Endodermal cell (in vitro differentiated cells): ENCODE measurements at regions not wholly inside any gene's neighbourhood (a gene's known extent, or its start where the extent isn't known, plus 50 kb on each side); places are given as distances from the start of the nearest gene placed in this dataset.

Experiments
- DNase-seq: peaks from one replicate; pipeline ENCODE4 v3.0.0-alpha.2; 2017
- H3K27ac ChIP-seq: 2 replicates; pipeline ENCODE4 v1.5.1; 2013; ENCODE audit warnings: mild to moderate bottlenecking, low read depth, low read length, moderate library complexity
- H3K27me3 ChIP-seq: 2 replicates; pipeline ENCODE4 v1.6.1; 2013; ENCODE audit warnings: mild to moderate bottlenecking, low read length, moderate library complexity; ENCODE audit not compliant: insufficient read depth, control insufficient read depth, poor library complexity, severe bottlenecking
- H3K36me3 ChIP-seq: 2 replicates; pipeline ENCODE4 v1.7.0; 2013; ENCODE audit warnings: mild to moderate bottlenecking, low read length, moderate library complexity; ENCODE audit not compliant: control insufficient read depth, insufficient read depth
- H3K4me1 ChIP-seq: one replicate; pipeline ENCODE4 v1.7.0; 2013; ENCODE audit warnings: low read length; ENCODE audit not compliant: control insufficient read depth, insufficient read depth
- H3K4me3 ChIP-seq: 2 replicates; pipeline ENCODE4 v1.5.1; 2013; ENCODE audit warnings: mild to moderate bottlenecking, low read length, moderate library complexity
- H3K9ac ChIP-seq: 2 replicates; pipeline ENCODE4 v1.6.1; 2013; ENCODE audit warnings: mild to moderate bottlenecking, low read length, moderate library complexity; ENCODE audit not compliant: poor library complexity, severe bottlenecking; ENCODE audit errors: extremely low read depth
- H3K9me3 ChIP-seq: 2 replicates; pipeline ENCODE4 v1.6.1; 2013; ENCODE audit warnings: mild to moderate bottlenecking, low read length, moderate library complexity; ENCODE audit not compliant: control insufficient read depth
- H3K27ac Mint-ChIP-seq: 2 replicates; pipeline ENCODE4 v1.8.0; 2020; ENCODE audit warnings: mixed read lengths
- H3K27me3 Mint-ChIP-seq: 2 replicates; pipeline ENCODE4 v1.8.0; 2021; ENCODE audit warnings: mild to moderate bottlenecking, mixed read lengths; ENCODE audit not compliant: insufficient read depth
- H3K36me3 Mint-ChIP-seq: 2 replicates; pipeline ENCODE4 v1.8.0; 2020; ENCODE audit warnings: low read depth, mixed read lengths
- H3K4me1 Mint-ChIP-seq: 2 replicates; pipeline ENCODE4 v1.8.0; 2020; ENCODE audit warnings: mixed read lengths
- H3K4me3 Mint-ChIP-seq: 2 replicates; pipeline ENCODE4 v1.8.0; 2020; ENCODE audit warnings: mild to moderate bottlenecking, moderate library complexity, mixed read lengths
- H3K9me3 Mint-ChIP-seq: 2 replicates; pipeline ENCODE4 v1.8.0; 2020; ENCODE audit warnings: mild to moderate bottlenecking, mixed read lengths
- CTCF ChIP-seq: fragments of 200-600 bp; sonication (generic); conservative IDR thresholded peaks from 2 replicates; pipeline ENCODE4 v1.5.0; 2021; ENCODE audit warnings: antibody characterized with exemption, mild to moderate bottlenecking
- WGBS, 2 experiments: methylation state at CpG; one replicate each; pipeline versions ENCODE4 v1.1.5 to v1.1.7; 2013; ENCODE audit warnings: missing lambda C conversion rate in 2 of 2, mixed read lengths in 1 of 2; ENCODE audit not compliant: insufficient coverage in 1 of 2, insufficient read length in 1 of 2; 5-methylcytosine and 5-hydroxymethylcytosine counted together

GRCh38 chr4:26199596-26199995, 121.2 kb upstream of the RBPJ start:
- 95 to 97% methylated on average over 5 of the region's 5 CpGs for WGBS, 2 experiments
- H3K9me3 ChIP-seq: no peaks in the 10 kb centered on the region
- Mint-ChIP-seq H3K4me1 (peaks cover 8% of the 10 kb centered on the region), H3K4me3 (no peak overlapping the region), H3K27ac (no peak overlapping the region), H3K27me3 (peaks cover 18% of the 10 kb centered on the region), H3K9me3 (no peaks in the 10 kb centered on the region), H3K36me3 (no peaks in the 10 kb centered on the region)
- no peak overlapping the region for H3K4me3 ChIP-seq
- H3K27me3 ChIP-seq: peaks cover 17% of the 10 kb centered on the region
- no peaks in the 10 kb centered on the region for H3K36me3 ChIP-seq
- no peak for TF ChIP-seq CTCF
- DNase-seq: no peak
- H3K27ac ChIP-seq: no peak overlapping the region
- H3K4me1 ChIP-seq: no peaks in the 10 kb centered on the region
- H3K9ac ChIP-seq: no peak overlapping the region

- no peak overlapping the region for H3K4me3 Mint-ChIP-seq
- Histone ChIP-seq H3K4me3 (no peak overlapping the region), H3K27ac (no peak overlapping the region), H3K4me1 (no peaks in the 10 kb centered on the region), H3K9ac (no peak overlapping the region), H3K36me3 (no peaks in the 10 kb centered on the region), H3K9me3 (no peaks in the 10 kb centered on the region), H3K27me3 (peaks cover 17% of the 10 kb centered on the region)
- H3K4me1 Mint-ChIP-seq: peaks cover 8% of the 10 kb centered on the region
- H3K9me3 Mint-ChIP-seq: no peaks in the 10 kb centered on the region
- peaks cover 23% of the 10 kb centered on the region for H3K27me3 Mint-ChIP-seq
- no peaks in the 10 kb centered on the region for H3K36me3 Mint-ChIP-seq
- DNase-seq: no peak
- H3K27ac Mint-ChIP-seq: no peak overlapping the region
- 91 to 100% methylated on average over 1 to 2 of the region's 2 CpGs for WGBS, 2 experiments
- TF ChIP-seq CTCF: no peak
These were observed 119.7 kb upstream of the RBPJ start for GRCh38 chr4:26201120-26201519.

GRCh38 chr4:26204249-26204825, 116.5 kb upstream of the RBPJ start:
- no peaks in the 10 kb centered on the region for H3K9me3 Mint-ChIP-seq
- Histone ChIP-seq H3K9ac (no peak overlapping the region), H3K4me3 (no peak overlapping the region), H3K9me3 (no peaks in the 10 kb centered on the region), H3K36me3 (no peaks in the 10 kb centered on the region), H3K27me3 (peaks cover 17% of the 10 kb centered on the region), H3K4me1 (no peaks in the 10 kb centered on the region), H3K27ac (no peak overlapping the region)
- peaks cover 6% of the 10 kb centered on the region for H3K4me1 Mint-ChIP-seq
- no peak overlapping the region for H3K27ac Mint-ChIP-seq
- DNase-seq: no peak
- no peak for TF ChIP-seq CTCF
- H3K36me3 Mint-ChIP-seq: no peaks in the 10 kb centered on the region
- H3K4me3 Mint-ChIP-seq: no peak overlapping the region
- WGBS, 2 experiments: 92 to 100% methylated on average over 7 to 8 of the region's 8 CpGs
- peaks cover 30% of the 10 kb centered on the region for H3K27me3 Mint-ChIP-seq
